GM10248 (cell line): ENCODE measurements at regions not wholly inside any gene's neighbourhood (a gene's known extent, or its start where the extent isn't known, plus 50 kb on each side); places are given as distances from the start of the nearest gene placed in this dataset.
"Not testable (repeated sequence)": the region's sequence is repeated elsewhere in the genome, so short reads cannot be mapped to it uniquely, and the experiment has no call there.

Source experiments
- CTCF ChIA-PET: fragments of 300-600 bp; sonication (Branson Sonifier 250); formaldehyde crosslinking; extraction: SDS; loops from one replicate; lab custom pipeline; 2021; ENCODE audit warnings: antibody characterized with exemption; lab: Yijun Ruan, JAX
- POLR2A ChIA-PET: fragments of 350-650 bp; sonication (Branson Sonifier 250); formaldehyde crosslinking; extraction: SDS; loops from one replicate; lab custom pipeline; 2020; ENCODE audit warnings: antibody characterized with exemption; lab: Yijun Ruan, JAX
- DNase-seq: peaks from one replicate; pipeline ENCODE4 v3.0.0; 2012; ENCODE audit errors: extremely low spot score
- TF ChIP-seq, protein P1 (sequence below): IDR thresholded peaks from 2 replicates; pipeline ENCODE4 v1.5.1; 2012; ENCODE audit warnings: mild to moderate bottlenecking, low read depth; ENCODE audit errors: extremely low read depth, missing control alignments, control extremely low read depth

DNA sequence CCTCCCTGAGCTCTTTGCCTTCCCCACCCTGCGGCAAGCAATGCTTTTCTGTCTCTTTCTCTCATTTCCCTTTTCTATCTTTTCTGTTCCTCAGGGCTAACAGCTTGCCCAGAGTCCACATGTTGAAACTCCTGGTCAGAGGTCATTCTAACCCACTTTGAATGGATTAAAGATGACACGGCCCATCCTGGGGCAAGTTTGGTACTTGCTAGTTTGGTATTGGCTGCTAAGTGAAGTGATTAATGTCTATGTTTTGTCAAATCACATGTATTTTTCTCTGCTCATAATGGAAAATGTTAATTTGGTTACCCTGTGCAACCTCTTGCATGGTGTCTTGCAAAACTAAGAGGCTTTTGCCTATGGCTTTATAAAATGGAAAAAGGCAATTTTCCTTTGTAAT is 960.2 kb downstream of the CNTNAP5 start:
- TF ChIP-seq, protein P1, sequence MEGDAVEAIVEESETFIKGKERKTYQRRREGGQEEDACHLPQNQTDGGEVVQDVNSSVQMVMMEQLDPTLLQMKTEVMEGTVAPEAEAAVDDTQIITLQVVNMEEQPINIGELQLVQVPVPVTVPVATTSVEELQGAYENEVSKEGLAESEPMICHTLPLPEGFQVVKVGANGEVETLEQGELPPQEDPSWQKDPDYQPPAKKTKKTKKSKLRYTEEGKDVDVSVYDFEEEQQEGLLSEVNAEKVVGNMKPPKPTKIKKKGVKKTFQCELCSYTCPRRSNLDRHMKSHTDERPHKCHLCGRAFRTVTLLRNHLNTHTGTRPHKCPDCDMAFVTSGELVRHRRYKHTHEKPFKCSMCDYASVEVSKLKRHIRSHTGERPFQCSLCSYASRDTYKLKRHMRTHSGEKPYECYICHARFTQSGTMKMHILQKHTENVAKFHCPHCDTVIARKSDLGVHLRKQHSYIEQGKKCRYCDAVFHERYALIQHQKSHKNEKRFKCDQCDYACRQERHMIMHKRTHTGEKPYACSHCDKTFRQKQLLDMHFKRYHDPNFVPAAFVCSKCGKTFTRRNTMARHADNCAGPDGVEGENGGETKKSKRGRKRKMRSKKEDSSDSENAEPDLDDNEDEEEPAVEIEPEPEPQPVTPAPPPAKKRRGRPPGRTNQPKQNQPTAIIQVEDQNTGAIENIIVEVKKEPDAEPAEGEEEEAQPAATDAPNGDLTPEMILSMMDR = no peak
- no peak for DNase-seq
- POLR2A ChIA-PET = no interaction called here
- CTCF ChIA-PET = no interaction called here

- CTCF ChIA-PET = no interaction called here
- TF ChIP-seq, protein P1 = no peak
- POLR2A ChIA-PET = no interaction called here
- no peak for DNase-seq
Observed at GRCh38 chr2:124986136-124986535, 961.0 kb downstream of the CNTNAP5 start.

- POLR2A ChIA-PET, DNase-seq: not testable (repeated sequence)
- CTCF ChIA-PET = interaction anchor here (0.8 kb wide), 1 partner anchor 58 kb away, joined by 3 read pairs; no protein-coding TSS in a partner anchor
Observed at GRCh38 chr2:124986870-124987269, 961.8 kb downstream of the CNTNAP5 start.

- CTCF ChIA-PET = interaction anchor here (0.8 kb wide), 1 partner anchor 59 kb away, joined by 3 read pairs; no protein-coding TSS in a partner anchor
- POLR2A ChIA-PET = not testable (repeated sequence)
Observed at GRCh38 chr2:124987436-124987835, 962.3 kb downstream of the CNTNAP5 start.

DNA sequence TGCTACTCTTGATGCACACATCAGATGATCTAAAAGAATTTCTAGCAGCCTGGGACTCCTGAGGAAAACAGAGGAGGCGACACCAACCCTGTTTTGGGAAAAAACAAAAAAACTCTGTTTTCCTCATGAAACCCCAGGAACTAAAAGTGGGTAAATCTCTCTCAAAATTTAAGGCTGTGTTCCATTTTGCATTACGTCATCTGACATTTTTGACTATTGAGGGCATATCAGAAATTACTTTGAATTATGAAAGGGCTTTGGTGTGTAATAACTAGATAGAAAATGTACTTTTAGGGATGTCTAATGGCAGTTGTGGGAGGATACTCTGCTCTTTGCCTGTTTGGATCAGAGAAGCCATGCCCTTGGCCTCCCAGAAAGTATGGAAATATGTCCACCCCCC is 963.0 kb downstream of the CNTNAP5 start:
- TF ChIP-seq, protein P1 = no peak
- CTCF ChIA-PET = no interaction called here
- POLR2A ChIA-PET = no interaction called here
- DNase-seq = no peak

More at GRCh38 chr2:124987436-124987835, 962.3 kb downstream of the CNTNAP5 start:
- not testable (repeated sequence) for DNase-seq

DNA sequence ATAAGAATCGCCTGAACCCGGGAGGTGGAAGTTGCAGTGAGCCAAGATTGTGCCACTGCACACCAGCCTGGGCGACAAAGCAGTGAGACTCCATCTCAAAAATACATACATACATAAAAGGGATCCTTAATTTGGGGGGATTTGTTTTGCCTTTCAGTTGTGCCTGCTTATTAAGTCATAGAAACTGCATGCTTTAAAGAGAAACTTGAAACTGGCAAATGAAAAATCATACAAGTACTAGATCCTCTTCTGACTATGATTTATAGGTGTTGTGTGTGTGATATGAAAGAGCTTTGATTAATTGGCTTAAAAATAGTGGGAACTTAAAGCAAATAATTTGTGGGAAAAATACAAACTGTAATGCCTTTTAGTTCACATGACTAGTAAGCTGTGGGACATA is 963.7 kb downstream of the CNTNAP5 start:
- no peak for DNase-seq
- ChIA-PET POLR2A (no interaction called here), CTCF (no interaction called here)
- TF ChIP-seq, protein P1 = no peak

DNA sequence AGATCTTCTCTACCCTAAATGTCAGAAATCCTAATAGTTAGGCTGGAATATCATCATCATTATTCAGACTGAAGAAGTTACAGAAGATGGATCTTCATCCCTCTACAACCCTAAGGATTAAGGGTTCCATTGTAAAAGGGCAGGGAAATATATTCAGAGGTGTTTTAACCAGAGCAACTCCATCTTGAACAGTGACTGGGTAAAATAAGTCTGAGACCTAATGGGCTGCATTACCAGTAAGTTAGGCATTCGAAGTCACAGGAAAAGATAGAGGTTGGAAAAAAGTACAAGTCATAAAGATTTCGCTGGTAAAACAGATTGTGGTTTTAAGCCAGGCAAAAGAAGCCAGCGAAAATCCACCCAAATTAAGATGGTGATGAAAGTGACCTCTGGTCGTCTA is 968.7 kb downstream of the CNTNAP5 start:
- CTCF ChIA-PET = no interaction called here
- POLR2A ChIA-PET = no interaction called here
- TF ChIP-seq, protein P1 = no peak
- DNase-seq = no peak
